NOMO-1 treated with dmso at 0.1 percent for 144 hours (cell line): ENCODE measurements at regions not wholly inside any gene's neighbourhood (a gene's known extent, or its start where the extent isn't known, plus 50 kb on each side); places are given as distances from the start of the nearest gene placed in this dataset.

ENCODE experiments used
- DNase-seq: peaks from one replicate; lab custom pipeline; 2025; ENCODE audit not compliant: unreplicated experiment; lab: John Stamatoyannopoulos, UW

- DNase-seq, result no peak
These were observed 424.2 kb upstream of the DCN start for GRCh38 chr12:91606662-91607377.

GRCh38 chr12:91604897-91605296 lies 422.3 kb upstream of the DCN start:
- DNase-seq, result no peak

- DNase-seq, result no peak
These were observed 420.4 kb upstream of the DCN start for GRCh38 chr12:91603060-91603459.

DNA sequence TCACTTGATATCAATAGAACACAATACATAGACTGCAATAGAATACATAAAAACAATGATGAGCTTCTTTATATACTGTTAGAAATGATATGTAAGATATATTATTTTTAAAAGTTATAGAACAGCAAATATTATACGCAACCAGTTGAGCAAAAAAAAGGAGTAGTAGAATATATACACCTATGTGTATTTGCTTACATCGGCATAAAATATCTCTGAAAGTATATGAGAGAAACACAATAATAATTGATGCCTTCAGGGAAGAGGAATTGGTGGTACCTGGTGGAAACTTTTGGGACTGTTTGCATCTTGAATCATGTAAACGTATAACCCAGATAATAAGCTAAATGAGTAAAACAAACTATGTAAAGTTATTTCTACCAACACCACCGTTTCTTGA lies 418.4 kb upstream of the DCN start:
- no peak for DNase-seq

DNA sequence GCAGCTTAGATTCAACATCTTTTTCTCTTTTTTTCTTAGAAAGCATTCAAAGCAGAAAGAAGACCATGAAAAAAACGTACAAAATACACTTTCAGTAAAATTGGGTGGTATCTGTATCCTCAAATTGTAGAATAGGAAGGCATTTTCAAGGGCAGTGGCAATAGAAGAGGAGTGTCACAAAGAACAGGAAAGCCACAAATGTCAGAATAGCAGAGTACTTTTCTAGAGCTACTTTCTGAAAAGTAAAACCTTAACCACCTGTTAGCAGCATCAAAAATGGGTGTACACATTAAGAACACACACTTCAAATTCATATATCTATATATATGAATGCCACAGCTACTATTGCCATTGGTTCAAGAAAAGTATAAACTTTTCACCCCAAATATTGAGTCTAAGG lies 412.1 kb upstream of the DCN start:
- DNase-seq, result no peak

GRCh38 chr12:91591639-91591987 lies 409.0 kb upstream of the DCN start:
- DNase-seq, result no peak

- DNase-seq, result no peak
These were observed 408.5 kb upstream of the DCN start for GRCh38 chr12:91590966-91591638.

GRCh38 chr12:91588874-91589454 lies 406.3 kb upstream of the DCN start:
- DNase-seq, result no peak

GRCh38 chr12:91586015-91586414 lies 403.4 kb upstream of the DCN start:
- DNase-seq, result no peak

GRCh38 chr12:91582811-91583210 lies 400.2 kb upstream of the DCN start:
- no peak for DNase-seq

- no peak for DNase-seq
These were observed 397.1 kb upstream of the DCN start for GRCh38 chr12:91579516-91580263.

DNA sequence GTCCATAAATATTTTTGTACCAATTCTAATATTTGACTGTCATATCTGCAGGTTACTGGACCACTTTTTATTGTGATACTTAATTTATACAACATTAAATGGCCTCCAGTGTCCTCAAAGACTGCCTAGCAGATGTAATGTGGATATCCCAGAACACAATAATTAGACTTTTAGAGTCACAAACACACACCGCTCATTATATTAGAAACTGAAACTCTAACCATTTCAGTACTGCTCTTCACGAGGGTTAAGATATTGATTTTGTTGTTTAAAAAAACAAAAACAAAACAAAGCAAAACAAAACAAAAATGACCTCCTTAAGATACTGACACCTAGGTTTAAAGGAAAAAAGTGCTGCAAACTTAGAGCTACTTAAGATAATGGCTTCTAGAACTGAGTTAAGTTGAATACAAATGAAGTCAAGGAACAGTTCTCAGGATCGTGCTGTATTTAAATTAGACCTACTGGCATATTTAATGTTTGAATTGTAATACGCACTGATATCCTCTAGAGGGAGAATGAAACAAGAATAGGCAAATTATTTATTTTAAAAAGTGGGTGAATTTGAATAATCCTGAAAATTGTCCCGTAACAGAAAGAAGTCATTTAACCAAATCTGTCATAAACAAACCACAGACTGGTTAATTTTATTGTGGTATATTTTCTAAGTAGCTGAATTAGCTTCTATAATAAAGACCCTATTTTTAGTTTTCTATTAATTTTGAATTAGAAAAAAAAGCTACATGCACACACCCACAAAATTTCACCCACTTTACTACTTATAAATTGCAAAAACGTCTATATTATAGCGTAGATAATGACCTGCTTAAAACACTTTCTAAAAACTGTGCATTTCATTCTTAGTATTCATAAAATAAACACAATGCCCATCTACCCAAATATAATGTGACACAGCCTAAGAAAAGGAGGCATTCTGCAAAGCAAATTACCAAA lies 395.2 kb upstream of the DCN start:
- DNase-seq, result no peak

GRCh38 chr12:91576432-91576831 lies 393.8 kb upstream of the DCN start:
- no peak for DNase-seq

- DNase-seq, result no peak
These were observed 393.0 kb upstream of the DCN start for GRCh38 chr12:91575630-91576029.

DNA sequence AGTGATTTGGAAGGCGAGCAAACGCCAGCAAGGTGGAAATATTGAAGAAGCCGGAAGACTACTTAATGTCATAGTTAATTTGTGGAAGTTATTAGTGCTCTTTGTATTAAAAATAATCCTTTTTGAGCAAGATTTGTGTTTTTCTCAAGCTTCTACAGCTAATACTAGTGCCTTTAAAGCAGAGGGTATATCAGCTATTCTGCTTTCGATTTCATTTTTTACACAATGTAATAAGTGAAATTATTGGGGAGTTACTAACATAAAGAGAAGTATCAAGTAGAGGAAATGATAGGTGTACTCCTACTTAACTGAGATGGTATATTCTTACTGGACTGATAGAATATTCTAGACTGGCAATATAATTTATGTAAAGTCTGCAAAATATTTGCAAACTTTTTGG lies 392.4 kb upstream of the DCN start:
- no peak for DNase-seq

GRCh38 chr12:91574391-91574790 lies 391.8 kb upstream of the DCN start:
- no peak for DNase-seq

DNA sequence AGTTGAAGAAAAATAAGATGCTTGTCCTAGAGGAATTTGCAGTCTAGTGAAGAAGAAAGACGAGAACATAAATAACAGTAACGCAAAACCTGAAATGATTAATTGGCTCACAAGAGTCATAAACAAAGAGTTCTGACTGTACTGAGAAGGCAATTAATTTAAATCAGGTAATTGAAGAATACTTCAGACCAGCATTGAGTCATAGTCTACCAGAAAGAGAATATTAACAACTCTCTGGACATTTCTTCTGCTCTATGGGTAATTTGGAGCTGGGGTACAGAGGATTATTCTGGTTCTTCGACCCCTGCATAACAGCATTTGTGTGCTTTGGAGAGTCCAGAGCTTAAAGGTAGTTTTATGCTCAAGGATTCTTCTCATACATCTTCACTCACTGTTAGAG lies 390.3 kb upstream of the DCN start:
- no peak for DNase-seq

DNA sequence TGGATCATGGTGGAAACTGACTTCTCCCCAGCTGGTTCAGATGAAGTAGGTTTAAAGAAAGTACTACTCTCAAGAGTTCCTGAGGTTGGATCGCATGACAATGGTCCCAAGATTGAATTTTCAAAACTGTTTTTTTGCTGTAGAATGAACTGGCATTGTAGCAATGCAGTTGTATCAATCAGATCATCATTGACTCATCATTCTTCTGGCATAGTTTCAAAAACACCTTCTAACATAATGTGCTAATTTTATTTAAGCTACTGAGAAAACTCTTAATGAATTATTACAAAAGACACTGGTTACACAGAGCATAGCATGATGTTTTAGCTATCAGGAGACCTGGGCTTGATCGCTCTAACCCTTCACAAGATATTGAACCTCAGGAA lies 384.5 kb upstream of the DCN start:
- no peak for DNase-seq

DNA sequence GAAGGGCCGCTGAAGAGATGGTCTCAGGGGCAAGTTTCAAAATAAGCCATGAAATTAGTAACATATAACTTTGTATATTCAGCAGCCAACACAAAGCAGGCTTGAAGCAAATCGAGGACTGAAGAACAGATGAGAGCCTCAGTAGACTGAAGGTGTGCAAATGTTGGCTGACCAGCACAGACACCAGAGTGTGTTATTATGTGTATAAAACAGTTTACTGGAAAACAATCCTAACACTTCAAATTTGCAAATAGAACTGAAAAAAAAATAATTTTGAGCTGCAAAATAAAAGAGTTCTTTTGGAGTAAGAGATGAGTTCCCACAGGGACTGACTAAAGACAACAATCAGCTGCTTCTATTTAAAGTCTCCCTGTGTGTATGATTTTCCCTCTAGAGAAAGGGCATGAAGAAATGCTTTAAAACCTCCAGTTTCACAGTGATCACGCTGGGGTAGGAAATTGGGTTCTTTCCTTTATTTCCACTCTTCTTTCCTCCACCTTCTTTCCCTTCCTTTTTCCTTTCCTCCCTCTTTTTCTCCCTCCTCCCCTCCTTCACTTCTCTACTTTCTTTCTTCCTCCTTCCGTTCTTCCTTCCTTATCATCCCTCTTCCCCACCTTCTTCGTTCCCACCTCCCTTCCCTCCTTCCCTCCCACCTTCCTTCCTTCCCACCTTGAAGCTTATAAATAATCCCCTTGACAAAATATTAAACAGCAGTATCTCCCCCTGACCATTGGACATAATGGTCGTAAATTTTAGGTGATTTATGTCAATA lies 383.9 kb upstream of the DCN start:
- no peak for DNase-seq

- DNase-seq, result no peak
These were observed 383.2 kb upstream of the DCN start for GRCh38 chr12:91565846-91566245.
